ENCODE measurements at regions not wholly inside any gene's neighbourhood (a gene's known extent, or its start where the extent isn't known, plus 50 kb on each side); places are given as distances from the start of the nearest gene placed in this dataset.

DNA sequence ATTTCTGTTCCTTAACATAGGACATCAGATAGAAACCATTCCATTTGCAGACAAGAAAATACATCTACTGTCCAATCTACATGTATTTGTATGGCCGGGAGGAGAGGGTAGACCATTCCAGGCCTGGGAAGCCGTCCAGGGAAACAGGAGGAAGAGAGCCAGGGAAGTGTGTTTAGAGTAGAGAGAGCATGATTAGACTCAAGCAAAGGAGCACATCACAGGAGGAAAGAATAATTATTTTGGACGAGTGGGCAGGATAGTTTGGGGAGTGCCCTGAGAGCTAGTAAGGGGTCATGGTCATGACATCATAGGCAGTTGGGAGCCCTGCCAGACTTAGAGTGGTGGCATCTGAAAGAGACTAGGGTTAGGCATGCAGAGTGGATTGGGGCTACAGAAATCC lies 250.0 kb downstream of the HIVEP2 start:
- no peak for TF ChIP-seq ZNF274 (IDR thresholded peaks at IDR 0.05; ENCODE audit: low read depth, low read length)
- TF ChIP-seq YY1 (IDR thresholded peaks at IDR 0.05; ENCODE audit: insufficient read depth, insufficient read length) = no peak
- no peak for TF ChIP-seq SUZ12 (IDR thresholded peaks at IDR 0.05; ENCODE audit: extremely low read depth, insufficient read depth, insufficient read length)
